GM20000 (cell line): ENCODE measurements at regions not wholly inside any gene's neighbourhood (a gene's known extent, or its start where the extent isn't known, plus 50 kb on each side); places are given as distances from the start of the nearest gene placed in this dataset.

Experiments
- DNase-seq: peaks from one replicate; pipeline ENCODE4 v3.0.0; 2012; ENCODE audit warnings: low spot score
- TF ChIP-seq, protein P1 (sequence below): IDR thresholded peaks from 2 replicates; pipeline ENCODE4 v1.5.1; 2012; ENCODE audit warnings: mild to moderate bottlenecking, control low read depth; ENCODE audit errors: extremely low read depth, missing control alignments

DNA sequence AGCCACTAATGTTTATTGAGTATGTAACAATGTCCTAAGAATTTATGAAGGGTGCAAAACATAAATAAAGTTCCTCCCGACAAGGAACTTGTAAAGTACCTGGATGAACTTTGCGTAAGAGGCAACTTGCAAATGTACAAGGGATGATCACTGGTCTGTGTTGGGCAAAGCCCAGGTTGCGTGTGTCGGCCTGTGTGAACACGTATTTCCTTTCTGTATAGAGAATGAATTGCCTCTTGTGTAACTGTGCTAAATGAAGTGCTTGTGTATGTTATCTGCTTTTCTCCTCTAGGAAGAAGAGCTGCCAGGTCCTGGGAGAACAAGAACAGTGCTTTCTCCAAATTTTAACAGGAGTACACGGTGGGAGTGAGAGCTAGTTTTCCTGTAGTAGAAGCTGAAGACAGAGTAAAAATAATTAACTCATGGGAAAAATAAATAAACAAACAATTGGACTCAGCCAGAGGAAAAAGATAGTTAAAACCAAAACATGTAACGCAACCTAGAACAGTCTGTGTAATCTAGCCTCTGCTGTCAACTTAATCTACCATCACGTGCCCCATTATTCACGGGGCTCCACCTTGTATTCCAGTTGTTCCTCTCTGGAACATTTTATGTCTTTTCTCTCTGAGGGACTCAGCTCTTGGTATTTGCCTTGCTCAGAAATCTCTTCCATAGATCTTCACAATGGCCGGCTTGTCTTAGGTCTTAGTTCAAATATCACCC lies 83.7 kb upstream of the RASGRP1 start:
- TF ChIP-seq, protein P1, sequence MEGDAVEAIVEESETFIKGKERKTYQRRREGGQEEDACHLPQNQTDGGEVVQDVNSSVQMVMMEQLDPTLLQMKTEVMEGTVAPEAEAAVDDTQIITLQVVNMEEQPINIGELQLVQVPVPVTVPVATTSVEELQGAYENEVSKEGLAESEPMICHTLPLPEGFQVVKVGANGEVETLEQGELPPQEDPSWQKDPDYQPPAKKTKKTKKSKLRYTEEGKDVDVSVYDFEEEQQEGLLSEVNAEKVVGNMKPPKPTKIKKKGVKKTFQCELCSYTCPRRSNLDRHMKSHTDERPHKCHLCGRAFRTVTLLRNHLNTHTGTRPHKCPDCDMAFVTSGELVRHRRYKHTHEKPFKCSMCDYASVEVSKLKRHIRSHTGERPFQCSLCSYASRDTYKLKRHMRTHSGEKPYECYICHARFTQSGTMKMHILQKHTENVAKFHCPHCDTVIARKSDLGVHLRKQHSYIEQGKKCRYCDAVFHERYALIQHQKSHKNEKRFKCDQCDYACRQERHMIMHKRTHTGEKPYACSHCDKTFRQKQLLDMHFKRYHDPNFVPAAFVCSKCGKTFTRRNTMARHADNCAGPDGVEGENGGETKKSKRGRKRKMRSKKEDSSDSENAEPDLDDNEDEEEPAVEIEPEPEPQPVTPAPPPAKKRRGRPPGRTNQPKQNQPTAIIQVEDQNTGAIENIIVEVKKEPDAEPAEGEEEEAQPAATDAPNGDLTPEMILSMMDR, result no peak
- no peak for DNase-seq

- TF ChIP-seq, protein P1, result no peak
- no peak for DNase-seq
Measured at GRCh38 chr15:38650384-38650783, 85.8 kb upstream of the RASGRP1 start.

DNA sequence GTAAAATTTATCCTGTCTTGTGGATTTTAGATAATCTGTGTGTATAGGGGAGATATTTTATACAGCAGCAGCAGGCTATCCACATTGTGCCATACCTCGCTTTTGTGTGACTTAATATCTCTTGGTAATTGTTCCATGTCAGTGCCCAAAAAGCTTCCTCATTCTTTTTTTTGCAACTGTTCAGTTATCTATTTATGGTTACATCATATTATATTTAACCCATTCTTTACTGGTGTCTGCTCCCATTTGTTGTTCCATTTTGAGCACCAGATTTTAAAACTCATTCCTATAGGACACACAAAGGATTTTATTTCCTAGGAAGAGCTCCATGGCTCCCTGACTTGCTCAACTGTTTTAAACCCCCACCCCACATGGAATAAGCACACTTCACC lies 86.3 kb upstream of the RASGRP1 start:
- TF ChIP-seq, protein P1, result no peak
- no peak for DNase-seq

DNA sequence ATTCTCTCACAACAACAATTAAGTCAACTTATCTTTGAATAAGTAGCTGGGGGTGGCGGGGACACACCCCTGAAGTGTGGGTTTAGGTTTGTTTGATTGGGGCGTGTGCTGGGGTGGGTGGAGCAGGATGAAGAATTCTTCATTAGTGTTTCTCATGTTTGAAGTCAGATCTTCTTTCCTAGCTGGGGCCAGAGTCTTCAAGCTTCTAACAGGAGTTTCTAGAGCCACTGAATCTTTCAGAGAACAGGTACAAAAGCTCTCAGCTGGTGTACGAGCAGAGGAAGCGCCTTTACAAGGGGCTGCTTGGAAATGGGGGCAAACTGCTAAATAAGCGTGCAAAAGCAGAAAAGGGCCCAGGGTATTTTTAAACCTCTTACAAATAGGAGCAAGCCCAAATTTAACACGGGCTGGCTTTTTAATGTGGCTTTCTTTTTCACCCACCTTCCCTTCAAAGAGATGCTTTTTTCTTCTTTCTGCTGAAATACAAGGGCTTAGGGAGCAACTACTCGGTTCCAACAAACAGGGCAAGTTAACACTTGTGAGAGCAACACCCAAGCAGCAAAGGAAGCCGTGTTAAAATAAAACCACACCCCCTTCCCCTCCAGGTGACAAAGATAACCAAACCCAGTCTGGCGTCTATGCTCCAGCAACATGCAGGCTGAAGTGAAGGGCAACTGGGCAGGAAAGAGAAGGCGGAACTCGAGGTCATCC lies 86.9 kb upstream of the RASGRP1 start:
- TF ChIP-seq, protein P1, result no peak
- DNase-seq, result no peak

DNA sequence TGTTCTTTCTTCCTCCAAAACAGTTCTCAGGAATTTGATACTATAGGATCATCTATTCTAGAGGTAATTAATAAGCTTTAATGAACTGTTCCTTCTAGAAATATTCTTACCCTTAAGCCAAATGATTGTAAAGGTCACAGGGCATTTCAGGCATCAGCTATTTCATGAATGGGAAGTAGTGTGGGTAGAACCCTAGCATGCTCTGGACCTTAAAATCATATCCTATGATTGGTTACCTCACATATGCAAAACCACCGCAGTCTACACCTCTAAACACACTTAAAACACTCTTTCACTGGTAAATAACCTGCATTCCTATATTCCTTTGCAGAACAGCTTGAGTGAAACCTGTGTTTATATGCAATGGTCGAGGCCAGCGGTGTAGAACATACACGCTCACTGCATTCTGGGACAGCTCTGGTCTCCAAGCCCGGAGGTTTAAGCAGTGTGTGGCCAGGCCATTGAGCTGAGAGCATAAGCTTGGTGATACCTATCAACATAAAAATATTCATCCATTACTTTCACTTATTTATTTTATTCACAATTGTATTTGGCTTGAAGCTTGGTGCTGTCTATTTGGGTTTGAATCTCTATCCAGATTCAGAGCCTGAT lies 87.7 kb upstream of the RASGRP1 start:
- TF ChIP-seq, protein P1, result no peak
- DNase-seq, result no peak

- TF ChIP-seq, protein P1, result no peak
- DNase-seq, result no peak
Measured at GRCh38 chr15:38652998-38653397, 88.4 kb upstream of the RASGRP1 start.

DNA sequence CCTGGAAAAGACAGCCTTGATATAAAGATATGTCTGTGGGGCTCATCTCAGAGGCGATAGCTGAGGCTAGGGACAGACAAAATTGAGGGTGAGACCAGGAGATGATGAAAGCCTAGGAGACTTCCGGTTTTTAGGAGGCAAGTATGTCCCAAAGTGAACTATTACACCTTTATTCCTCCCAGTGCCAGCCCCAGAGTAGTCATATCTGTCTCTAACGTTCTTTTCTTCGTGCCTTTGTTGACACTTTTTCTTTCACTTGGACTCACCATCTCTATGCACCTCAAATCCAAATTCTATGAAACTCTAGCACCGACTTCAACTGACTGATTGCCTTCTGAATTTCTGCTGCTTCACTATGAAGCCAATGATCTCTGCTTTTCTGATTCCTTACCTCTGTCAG lies 93.8 kb upstream of the RASGRP1 start:
- TF ChIP-seq, protein P1, result no peak
- DNase-seq, result no peak
